Natural killer cell (primary cell): ENCODE measurements at regions not wholly inside any gene's neighbourhood (a gene's known extent, or its start where the extent isn't known, plus 50 kb on each side); places are given as distances from the start of the nearest gene placed in this dataset.

Experiments used
- ATAC-seq, 3 donors: fragments of 150-1000 bp in 2 of 3; fragments of 200-7000 bp in 1 of 3; cut with Tn5 transposase; 1 replicate in 1 of 3; 2 replicates in 2 of 3; pipeline ENCODE4 v1.10.0; 2021; ENCODE audit warnings: mild to moderate bottlenecking in 2 of 3, moderate library complexity in 2 of 3
- DNase-seq, 2 donors: peaks; one replicate each; pipeline versions ENCODE4 v3.0.0 to v3.0.0-alpha.2; 2013 to 2021; ENCODE audit warnings: mixed read lengths in 1 of 2
- H3K27ac ChIP-seq: one replicate; pipeline ENCODE4 v1.5.1; 2013; ENCODE audit warnings: mild to moderate bottlenecking, low read length
- H3K27me3 ChIP-seq: one replicate; pipeline ENCODE4 v1.6.1; 2013; ENCODE audit warnings: low read length; ENCODE audit not compliant: control insufficient read depth, insufficient read depth
- H3K36me3 ChIP-seq: one replicate; pipeline ENCODE4 v1.6.1; 2013; ENCODE audit warnings: low read length; ENCODE audit not compliant: control insufficient read depth, insufficient read depth
- H3K4me1 ChIP-seq: one replicate; pipeline ENCODE4 v1.6.1; 2013; ENCODE audit warnings: low read length; ENCODE audit not compliant: control insufficient read depth, insufficient read depth
- H3K4me3 ChIP-seq: one replicate; pipeline ENCODE4 v1.5.1; 2013; ENCODE audit warnings: low read length
- H3K9me3 ChIP-seq: one replicate; pipeline ENCODE4 v1.6.1; 2013; ENCODE audit warnings: low read length; ENCODE audit not compliant: control insufficient read depth, insufficient read depth
- H3K27ac Mint-ChIP-seq, 2 donors: one replicate each; pipeline ENCODE4 v1.8.0; 2022; ENCODE audit warnings: mild to moderate bottlenecking in 2 of 2, mixed read lengths in 2 of 2, moderate library complexity in 1 of 2
- H3K27me3 Mint-ChIP-seq, 2 donors: one replicate each; pipeline ENCODE4 v1.8.0; 2022; ENCODE audit warnings: low read depth in 2 of 2, mixed read lengths in 2 of 2
- H3K36me3 Mint-ChIP-seq: one replicate; pipeline ENCODE4 v1.8.0; 2022; ENCODE audit warnings: mixed read lengths
- H3K4me1 Mint-ChIP-seq, 2 donors: one replicate each; pipeline ENCODE4 v1.8.0; 2022; ENCODE audit warnings: mixed read lengths in 2 of 2
- H3K4me3 Mint-ChIP-seq: one replicate; pipeline ENCODE4 v1.8.0; 2022; ENCODE audit warnings: mild to moderate bottlenecking, moderate library complexity, mixed read lengths
- H3K9me3 Mint-ChIP-seq, 2 donors: one replicate each; pipeline ENCODE4 v1.8.0; 2022; ENCODE audit warnings: mixed read lengths in 2 of 2
- WGBS: methylation state at CpG from one replicate; pipeline ENCODE4 v1.1.7; 2013; ENCODE audit warnings: missing lambda C conversion rate; ENCODE audit not compliant: insufficient coverage; 5-methylcytosine and 5-hydroxymethylcytosine counted together
- intact Hi-C: fragments of 100-400 bp; cut with micrococcal nuclease; formaldehyde crosslinking; loops from one replicate; pipeline ENCODE4 v1.14.2; 2022
- TF ChIP-seq, protein P1 (sequence below): fragments of 200-600 bp; IDR thresholded peaks from one replicate; pipeline ENCODE4 v1.8.0; 2022; ENCODE audit warnings: antibody characterized with exemption

DNA sequence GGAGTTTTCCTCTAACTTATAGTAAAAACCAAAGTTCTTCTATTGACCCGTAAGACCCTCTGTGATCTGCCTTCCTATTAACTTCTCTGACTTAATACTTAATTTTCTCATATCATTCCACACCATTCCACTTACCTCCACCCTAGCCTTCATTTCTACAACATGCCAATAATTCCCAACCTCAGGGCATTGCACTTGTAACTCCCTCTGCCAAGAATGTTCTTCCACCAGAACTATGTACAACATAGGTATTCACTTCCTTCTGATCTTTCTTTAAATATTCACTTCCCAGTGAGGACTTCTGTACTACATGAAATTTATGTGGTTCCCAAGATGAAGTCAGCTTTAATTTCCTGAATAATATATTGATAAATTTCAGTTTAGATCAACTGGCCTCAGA, 531.7 kb downstream of the LRFN5 start:
- no peaks in the 10 kb centered on the region for H3K36me3 Mint-ChIP-seq
- H3K27ac Mint-ChIP-seq: no peak overlapping the region
- TF ChIP-seq, protein P1, sequence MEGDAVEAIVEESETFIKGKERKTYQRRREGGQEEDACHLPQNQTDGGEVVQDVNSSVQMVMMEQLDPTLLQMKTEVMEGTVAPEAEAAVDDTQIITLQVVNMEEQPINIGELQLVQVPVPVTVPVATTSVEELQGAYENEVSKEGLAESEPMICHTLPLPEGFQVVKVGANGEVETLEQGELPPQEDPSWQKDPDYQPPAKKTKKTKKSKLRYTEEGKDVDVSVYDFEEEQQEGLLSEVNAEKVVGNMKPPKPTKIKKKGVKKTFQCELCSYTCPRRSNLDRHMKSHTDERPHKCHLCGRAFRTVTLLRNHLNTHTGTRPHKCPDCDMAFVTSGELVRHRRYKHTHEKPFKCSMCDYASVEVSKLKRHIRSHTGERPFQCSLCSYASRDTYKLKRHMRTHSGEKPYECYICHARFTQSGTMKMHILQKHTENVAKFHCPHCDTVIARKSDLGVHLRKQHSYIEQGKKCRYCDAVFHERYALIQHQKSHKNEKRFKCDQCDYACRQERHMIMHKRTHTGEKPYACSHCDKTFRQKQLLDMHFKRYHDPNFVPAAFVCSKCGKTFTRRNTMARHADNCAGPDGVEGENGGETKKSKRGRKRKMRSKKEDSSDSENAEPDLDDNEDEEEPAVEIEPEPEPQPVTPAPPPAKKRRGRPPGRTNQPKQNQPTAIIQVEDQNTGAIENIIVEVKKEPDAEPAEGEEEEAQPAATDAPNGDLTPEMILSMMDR: no peak
- no peaks in the 10 kb centered on the region for H3K27me3 Mint-ChIP-seq
- H3K4me1 Mint-ChIP-seq: no peaks in the 10 kb centered on the region
- no peaks in the 10 kb centered on the region for H3K27me3 ChIP-seq
- intact Hi-C loops: no loop called here
- no peak overlapping the region for H3K4me3 Mint-ChIP-seq
- ATAC-seq (no peak), DNase-seq (no peak)
- no peaks in the 10 kb centered on the region for H3K36me3 ChIP-seq
- no peaks in the 10 kb centered on the region for H3K9me3 ChIP-seq
- 87% methylated on average over 1 of the region's 1 CpG for WGBS
- H3K9me3 Mint-ChIP-seq: peaks cover 16 to 18% of the 10 kb centered on the region in 2 donors
- H3K4me1 ChIP-seq: no peaks in the 10 kb centered on the region
- H3K27ac ChIP-seq: no peak overlapping the region
- no peak overlapping the region for H3K4me3 ChIP-seq

DNA sequence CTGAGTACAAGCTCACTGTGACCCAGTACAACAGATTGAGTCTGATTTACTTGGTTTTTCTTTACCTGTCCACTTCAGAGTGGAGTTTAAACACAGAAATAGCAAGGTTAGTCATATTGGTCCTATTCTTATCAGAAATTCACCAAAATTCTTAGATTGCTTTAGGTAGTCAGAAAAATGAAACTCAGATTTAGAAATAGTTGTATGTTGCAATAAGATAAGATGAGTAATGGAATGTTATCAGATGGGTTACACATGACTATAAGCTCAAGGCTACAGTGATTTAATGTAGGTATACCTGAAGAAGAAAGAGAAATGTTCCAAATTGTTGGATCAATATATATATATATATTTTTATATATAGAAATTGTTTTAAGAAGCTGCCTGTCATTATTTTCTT, 524.1 kb downstream of the LRFN5 start:
- Mint-ChIP-seq H3K4me1 (no peaks in the 10 kb centered on the region), H3K27ac (no peak overlapping the region), H3K4me3 (no peak overlapping the region), H3K9me3 (peaks cover 19 to 24% of the 10 kb centered on the region in 2 donors), H3K27me3 (no peaks in the 10 kb centered on the region), H3K36me3 (no peaks in the 10 kb centered on the region)
- Histone ChIP-seq H3K36me3 (no peaks in the 10 kb centered on the region), H3K27ac (no peak overlapping the region), H3K27me3 (no peaks in the 10 kb centered on the region), H3K4me3 (no peak overlapping the region), H3K9me3 (peaks cover 3% of the 10 kb centered on the region), H3K4me1 (no peaks in the 10 kb centered on the region)
- intact Hi-C loops: no loop called here
- no peak for DNase-seq
- ATAC-seq: no peak
- TF ChIP-seq, protein P1: no peak

GRCh38 chr14:42123526-42123925, 516.9 kb downstream of the LRFN5 start:
- Mint-ChIP-seq H3K9me3 (peaks cover 19 to 24% of the 10 kb centered on the region in 2 donors), H3K27ac (no peak overlapping the region), H3K4me3 (no peak overlapping the region), H3K36me3 (peaks cover 10% of the 10 kb centered on the region), H3K4me1 (no peaks in the 10 kb centered on the region), H3K27me3 (no peaks in the 10 kb centered on the region)
- DNase-seq (no peak), ATAC-seq (no peak)
- Histone ChIP-seq H3K4me3 (no peak overlapping the region), H3K36me3 (no peaks in the 10 kb centered on the region), H3K9me3 (no peaks in the 10 kb centered on the region), H3K27ac (no peak overlapping the region), H3K27me3 (no peaks in the 10 kb centered on the region), H3K4me1 (no peaks in the 10 kb centered on the region)
- WGBS: 86% methylated on average over 1 of the region's 1 CpG
- intact Hi-C loops: no loop called here
- TF ChIP-seq, protein P1: no peak

GRCh38 chr14:42113358-42114069, 506.8 kb downstream of the LRFN5 start:
- Mint-ChIP-seq H3K9me3 (peaks cover 9 to 15% of the 10 kb centered on the region in 2 donors), H3K27me3 (no peaks in the 10 kb centered on the region), H3K27ac (no peak overlapping the region), H3K4me1 (no peaks in the 10 kb centered on the region), H3K36me3 (peaks cover 17% of the 10 kb centered on the region), H3K4me3 (no peak overlapping the region)
- ATAC-seq: no peak
- no peaks in the 10 kb centered on the region for H3K4me1 ChIP-seq
- 92% methylated on average over 60 of the region's 60 CpGs for WGBS
- TF ChIP-seq, protein P1: no peak
- H3K9me3 ChIP-seq: peaks cover 24% of the 10 kb centered on the region
- intact Hi-C loops: no loop called here
- no peak overlapping the region for H3K4me3 ChIP-seq
- no peak for DNase-seq
- H3K27ac ChIP-seq: no peak overlapping the region
- no peaks in the 10 kb centered on the region for H3K27me3 ChIP-seq
- H3K36me3 ChIP-seq: no peaks in the 10 kb centered on the region
